ENCODE measurements at regions not wholly inside any gene's neighbourhood (a gene's known extent, or its start where the extent isn't known, plus 50 kb on each side); places are given as distances from the start of the nearest gene placed in this dataset.

DNA sequence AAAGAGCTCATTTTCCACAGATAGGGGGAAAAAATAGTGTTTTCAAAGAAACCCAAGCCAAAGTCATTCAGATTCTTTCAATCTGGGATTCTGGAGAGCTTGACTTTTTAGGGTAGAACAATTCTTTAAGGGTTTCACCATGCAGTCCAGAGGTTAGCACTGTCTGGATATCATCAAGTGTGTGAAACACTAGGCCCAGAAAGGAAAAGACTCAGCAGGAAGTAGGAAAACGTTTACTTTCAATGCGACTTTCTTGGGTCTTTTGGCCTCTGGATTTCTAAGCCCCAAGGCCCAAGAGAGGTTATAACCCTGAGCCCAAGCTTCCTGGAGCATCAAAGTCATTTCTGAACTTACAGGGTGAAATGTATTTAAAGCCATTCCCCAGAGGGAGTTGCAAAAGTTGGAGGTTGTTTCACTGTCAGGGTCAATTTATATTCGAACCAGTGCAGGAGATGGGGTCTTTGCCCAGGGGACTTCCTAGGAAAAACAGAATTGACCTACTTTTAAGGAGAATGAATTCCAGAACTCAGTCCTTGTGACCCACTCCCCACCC is 158.0 kb downstream of the C7orf25 start:
- DNase-seq, result no peak

DNA sequence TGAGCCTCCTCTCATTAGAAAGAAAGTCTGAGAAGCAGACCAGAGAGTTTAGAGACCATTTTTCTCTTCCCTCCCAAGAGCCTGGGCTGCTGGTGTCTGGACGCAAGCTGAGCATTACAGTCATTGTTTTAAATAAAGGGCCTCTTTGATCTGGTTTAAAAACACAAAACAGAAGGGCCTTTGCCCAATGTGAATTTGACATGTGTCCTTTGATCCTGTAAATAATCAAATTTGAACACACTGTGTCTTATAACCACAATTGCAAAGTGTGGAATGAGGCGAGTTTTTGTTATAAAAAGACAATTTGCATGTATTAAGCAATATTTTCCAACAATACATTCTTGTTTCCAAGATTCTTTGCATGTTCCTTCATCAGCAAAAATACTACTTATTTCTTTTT is 158.5 kb downstream of the C7orf25 start:
- DNase-seq, result no peak

DNA sequence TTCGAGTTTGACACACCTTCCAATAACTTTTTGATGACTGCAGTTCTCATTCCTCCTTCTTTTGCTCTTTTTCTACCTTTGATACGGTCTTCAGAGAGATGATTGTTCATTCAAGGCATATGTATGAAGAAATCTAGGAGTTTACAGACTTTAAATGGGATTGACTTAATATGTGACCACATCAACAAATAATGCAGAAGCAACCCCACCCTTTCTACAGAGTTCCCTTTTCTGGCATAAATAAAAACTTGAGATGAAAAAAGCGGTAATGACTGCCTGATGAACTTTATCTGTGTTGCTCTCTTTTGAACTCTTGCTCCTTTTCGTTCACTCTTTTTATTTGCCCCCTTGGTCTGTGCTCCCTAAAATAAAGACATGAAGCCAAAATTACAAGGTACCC is 161.7 kb downstream of the C7orf25 start:
- DNase-seq, result no peak

DNA sequence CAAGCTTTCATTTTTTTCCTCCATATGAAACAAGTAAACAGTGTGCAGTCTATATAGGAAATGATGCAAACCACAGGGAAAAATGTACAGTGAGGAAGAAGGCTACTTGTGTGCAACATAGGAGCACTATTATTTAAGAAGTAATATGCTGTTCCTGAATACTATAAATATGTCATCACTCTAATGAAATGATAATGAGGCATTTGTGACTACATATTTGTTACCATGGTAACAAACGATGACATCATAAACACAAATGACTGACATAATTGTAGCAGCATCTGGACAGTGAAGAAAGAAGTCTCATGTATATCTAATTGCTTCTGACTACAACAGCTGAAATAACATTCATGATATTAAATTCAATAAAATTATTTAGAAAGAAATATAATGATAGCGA is 164.8 kb downstream of the C7orf25 start:
- DNase-seq, result no peak

DNA sequence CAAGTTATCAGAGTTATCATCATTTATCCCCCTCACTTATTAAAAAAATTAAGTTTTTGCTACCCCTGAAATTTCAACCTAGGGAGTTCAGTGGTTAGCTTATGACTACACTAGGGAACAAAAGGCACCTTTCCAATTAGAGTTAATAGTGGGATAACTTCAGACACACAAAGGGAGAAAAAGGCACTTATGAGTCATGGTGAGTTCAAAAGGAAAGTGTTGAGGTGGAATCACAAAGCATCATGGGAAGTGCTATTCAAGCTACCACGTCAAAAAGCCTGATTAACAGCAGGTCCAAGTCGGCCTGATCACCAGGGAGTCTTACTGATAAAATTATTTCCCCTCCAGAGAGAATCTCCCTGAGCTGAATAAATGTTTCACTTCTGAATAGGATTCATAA is 165.7 kb downstream of the C7orf25 start:
- DNase-seq, result no peak

DNA sequence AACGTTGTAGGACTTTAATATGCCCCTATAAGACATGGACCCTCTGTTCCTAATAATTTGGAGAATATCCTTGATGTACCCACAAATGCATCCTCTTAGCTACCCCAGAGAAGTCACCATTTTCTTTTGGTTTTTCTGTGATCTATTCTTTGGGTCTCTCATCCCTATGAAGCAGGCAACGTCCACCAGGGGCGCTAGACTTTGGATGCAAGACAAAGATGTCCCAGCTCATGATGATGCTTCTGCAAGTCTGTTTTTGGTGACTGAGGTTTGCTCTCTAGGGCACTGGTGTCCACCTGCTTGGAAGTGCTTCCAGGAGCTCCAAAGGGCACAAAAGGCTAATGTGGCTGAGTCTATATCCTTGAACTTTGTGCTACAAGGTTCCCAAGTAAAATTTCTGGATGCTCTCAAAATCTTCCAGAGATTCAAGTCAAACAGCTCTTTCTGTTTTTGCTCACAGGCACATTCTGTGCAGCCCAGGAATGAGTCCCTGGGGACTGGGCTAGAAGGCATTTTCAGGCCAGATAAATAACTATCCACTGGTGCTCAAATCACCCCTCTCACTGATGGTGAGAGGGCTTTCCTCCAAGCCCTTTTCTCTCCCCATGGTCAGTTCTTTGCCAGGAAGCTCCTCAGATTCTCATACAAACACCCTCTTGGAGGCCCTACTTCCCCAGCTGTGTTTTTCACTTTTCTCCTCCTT is 166.4 kb downstream of the C7orf25 start:
- no peak for DNase-seq

DNA sequence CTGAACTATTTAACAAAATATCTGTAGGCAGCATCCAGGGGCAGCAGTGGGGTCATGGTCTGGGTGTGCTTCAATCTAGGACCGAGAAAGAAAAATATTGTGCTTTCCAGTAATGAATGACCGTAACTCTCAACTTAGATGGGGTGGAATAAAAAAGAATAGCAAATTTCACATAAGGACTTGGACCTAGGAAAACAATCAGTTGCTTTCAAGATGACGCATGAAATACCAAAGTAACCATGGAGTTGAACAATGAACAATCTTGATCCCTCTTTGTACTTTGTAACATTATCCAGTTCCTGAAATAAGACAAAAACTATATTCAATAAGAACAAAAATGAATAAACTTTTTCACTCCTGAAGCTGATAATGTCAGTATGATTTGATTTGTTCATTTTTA is 167.1 kb downstream of the C7orf25 start:
- no peak for DNase-seq

DNA sequence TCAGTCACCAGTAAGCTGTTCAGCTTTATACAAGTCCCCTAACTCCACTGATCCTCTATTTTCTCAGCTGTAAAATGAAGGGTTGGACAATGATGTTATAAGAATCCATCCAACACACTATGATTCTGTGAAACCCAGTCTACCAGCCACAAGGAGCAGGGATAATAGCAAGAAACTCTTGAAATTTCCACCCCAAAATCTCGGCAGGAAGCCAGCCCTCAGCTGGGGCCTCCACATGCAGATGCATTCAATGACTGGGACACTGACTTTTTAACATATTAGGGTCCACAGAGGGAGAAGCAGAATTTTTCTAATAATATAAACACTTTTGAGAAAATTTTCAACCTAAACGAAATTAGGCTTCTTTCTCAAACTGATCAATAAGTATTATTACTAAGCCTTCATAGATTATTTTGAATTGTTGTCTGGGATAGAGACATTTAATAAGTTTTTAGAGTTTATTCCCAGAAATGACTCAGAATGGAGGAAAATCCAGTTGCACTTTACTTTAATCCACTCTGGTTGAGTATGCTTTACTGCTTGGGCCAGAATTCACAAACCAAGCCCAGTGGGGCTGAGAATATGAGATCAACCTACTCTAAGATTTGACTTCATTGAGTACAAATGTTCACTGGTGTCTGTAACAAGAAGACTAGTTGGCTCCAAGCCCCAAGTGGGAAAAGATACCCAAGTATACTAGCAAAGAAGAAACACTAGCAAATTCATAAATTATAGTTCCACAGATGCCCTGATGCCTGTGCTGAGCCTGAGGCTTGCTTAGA is 168.6 kb downstream of the C7orf25 start:
- no peak for DNase-seq

DNA sequence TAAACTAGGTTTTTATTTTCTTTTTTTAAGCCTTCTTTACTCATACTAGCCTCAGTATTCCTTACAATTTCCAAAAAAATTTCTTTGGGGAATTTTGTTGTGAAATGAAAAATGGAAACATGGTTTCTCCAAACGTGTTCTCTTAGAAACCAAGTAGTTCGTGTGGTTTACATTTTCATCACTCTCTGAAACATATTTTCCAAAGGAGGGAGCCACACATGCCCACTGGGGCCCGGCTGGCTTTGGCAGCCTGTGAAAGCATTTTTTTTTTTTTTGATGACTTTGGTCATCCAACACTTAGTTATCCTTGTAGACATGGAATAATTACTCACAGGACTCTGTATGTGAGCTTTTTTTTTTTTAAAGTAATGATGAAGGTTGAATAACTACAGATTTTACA is 169.6 kb downstream of the C7orf25 start:
- no peak for DNase-seq

DNA sequence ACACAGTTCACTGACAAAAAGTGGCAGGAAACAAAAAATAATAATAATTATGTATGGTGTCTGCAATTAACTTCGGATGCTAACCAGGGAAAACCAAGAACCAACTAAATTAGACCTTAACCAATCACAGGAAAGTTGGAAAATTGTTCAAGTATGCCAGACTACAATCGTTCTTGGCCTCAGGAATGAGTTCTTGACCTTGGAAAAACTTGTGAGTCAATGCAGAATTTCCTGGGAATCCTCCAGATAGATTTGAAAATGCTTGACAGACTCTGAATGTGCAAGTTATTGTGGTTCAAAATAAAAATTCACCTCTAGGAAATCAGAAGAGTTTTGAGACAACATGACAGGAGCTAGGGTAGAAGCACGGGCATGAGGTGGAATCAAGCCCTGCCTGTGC is 171.5 kb downstream of the C7orf25 start:
- DNase-seq, result no peak

DNA sequence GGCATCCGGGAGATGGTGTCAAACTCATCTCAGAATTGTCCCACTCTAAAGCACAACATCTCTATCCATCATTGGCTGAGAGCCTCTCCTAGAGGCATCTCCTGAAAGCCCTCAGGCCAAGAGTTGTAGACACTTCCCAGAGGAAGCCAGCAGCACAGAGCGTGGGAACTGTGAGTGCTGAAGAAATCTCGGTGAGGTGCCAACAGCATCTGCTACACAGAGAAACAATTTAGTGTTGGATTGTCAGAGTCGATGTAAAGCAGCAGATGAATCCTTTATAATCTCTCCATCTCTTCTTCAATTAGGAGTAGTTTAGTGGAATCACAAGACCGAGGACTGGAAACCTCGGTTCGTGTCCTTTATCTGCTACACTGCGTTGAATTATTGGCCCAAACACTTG is 172.2 kb downstream of the C7orf25 start:
- no peak for DNase-seq

DNA sequence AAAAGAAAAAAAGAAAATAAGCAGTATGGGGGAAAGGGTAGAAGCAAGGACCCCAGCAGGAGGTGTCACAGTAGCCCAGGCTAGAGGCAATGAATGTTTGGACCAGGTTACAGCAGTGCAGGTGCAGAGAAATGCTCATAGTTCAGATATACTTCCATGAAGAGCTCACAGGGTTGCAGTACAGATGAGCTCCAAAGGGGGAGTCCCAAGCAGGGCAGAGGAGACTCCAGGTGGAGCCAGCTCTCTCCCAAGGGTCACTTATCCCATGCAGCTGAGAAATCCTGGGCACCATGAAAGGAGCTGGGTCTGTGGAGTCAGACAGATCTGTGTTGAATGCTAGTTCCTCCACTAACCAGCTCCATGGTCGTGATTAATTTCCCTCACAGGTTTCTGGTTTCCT is 174.9 kb downstream of the C7orf25 start:
- no peak for DNase-seq

DNA sequence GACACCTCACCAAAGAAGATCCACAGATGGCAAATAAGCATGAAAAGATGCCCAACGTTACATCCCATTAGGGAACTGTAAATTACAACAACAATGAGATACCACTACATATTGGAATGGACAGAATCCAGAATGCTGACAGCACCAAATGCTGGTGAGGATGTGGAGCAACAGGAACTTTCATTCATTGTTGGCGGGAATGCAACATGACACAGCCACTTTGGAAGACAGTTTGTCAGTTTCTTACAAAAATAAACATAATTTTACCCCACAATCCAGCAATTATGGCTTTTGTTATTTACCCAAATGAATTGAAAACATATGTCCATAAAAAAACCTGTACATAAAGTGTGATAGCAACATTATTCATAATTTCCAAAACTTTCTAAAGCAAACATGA is 176.8 kb downstream of the C7orf25 start:
- DNase-seq, result no peak

DNA sequence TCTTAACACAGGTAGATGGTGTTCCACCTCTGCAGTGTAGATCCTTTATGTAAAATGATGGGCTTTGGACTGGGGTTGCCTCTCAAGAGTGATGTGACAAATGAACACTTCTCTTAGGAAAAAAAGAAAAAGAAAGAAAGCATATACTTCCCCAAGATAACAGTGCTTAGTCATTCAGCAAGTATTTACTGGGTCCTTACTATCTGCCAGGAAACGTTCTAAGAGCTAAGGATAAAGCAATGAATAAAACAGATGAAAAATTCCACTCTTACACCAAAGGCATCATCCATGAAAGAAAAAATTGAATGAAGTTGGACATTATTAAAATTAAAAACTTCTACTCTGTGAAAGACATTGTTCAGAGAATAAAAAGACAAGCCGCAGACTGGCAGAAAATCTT is 177.3 kb downstream of the C7orf25 start:
- DNase-seq, result no peak

DNA sequence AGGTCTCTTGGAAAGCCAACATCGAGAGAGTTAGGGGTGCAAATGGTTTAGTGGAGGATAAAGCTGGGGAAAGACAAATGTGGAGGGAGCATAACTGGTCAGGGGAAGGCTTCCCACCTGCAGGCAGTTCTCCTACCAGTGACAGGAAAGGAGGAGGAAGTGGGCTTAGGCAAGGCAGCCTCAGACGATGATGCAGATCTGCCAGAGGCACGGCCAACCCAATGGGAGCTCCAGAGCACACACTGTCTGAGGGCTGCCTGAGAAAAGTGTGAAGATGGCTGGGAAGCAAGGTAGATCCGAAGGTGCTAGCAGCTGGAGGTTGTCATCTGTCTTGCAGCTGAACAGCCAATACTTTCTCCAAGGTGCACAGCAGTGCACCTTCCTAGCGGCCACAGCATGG is 178.8 kb downstream of the C7orf25 start:
- DNase-seq, result no peak

DNA sequence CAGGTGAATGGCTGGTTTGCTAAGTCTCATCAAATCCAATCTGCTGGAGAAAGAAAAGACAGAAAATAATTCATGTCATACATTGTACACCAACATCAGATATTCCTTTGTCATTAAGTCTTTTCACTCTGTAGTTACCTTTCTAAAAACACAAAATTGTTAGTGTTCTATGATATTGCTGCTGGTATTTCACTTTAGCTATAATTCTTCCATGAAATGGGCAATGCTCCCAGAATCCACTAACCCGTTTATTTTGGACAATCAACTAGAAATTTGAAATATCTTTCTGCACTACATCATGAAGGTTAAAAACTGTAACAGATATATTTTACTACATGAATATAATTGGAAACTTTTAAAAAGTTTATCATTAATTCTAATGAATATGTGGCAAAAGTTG is 181.3 kb downstream of the C7orf25 start:
- no peak for DNase-seq

DNA sequence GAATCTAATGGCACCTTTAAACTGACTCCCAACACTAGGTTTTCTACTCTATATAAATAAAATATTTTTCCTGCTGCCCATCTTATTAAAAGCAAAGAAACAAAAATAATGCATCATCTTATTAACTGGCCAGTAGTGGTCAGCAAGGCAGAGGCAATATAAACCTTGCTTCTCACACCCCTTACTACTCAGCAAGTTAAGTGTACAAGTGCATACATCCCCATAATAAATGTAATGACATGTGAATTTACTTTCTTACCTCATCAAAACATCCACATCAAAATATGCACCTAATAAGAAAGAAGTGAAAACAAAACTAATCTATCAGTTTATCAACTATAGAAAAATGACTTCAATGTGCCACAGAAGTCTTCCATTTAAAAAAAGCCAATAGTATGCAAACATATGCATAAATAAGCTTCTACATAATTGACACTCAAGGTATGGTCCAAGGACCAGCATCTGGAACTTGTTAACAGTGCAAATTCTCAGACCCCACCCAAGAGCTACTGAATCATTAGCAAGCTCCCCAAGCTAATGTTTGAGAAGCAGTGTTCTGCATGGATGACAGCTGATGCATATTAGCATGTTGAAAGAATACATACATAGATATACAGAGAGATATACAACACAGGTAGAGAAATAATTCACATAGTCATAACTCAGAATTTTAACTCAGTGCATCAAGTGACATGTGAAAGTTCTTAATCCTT is 182.7 kb downstream of the C7orf25 start:
- DNase-seq, result no peak

DNA sequence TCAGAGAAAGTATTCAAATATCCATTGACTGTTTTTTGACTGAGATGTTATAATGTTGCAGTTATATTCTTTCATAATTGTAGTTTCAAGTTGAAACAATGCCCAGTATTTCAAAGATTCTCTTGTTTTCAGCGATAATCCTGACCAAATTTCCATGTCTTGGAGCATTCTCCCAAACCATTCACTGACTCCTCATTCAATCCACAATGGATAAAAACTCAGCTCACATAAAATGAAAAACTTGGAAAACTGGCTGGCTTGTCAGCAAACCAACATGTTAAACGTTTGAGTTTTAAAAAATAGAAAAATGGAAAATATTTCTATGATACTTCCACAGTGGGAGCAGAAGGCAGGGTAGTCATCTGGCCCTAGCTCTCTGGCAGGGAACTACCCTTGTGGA is 184.4 kb downstream of the C7orf25 start:
- DNase-seq, result no peak

DNA sequence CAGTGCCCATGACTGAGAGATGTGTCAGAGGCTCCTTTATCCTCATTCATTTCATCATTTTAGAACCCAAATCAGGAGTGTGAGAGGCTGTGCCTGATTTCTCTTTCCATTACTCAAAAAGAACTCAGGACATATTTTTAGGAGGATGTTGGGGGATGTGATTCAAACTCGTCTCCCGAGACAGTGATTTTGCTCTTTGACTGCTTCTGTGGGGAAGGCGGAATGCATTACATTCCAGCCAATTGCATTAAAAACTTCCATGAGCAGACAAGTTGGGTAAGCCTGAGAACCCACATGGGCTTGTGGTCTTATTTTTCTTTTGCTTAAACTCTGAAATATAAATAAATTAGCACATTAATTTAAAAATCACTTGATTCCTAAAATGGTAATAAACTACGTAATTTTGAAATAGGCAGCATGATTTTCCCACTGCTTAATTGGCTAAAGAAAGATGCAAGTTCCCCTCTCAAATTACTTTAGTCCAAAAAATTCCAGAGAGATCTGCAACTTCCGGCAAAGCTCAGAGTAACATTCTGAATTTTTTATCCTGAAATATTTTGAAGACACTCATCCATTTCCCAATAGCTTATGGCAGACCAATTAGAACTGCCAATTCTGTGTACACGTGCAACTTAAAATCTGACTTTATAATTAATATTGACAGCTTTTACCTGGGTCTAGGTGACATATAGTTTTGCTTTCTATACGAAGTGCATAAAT is 185.6 kb downstream of the C7orf25 start:
- DNase-seq, result no peak

DNA sequence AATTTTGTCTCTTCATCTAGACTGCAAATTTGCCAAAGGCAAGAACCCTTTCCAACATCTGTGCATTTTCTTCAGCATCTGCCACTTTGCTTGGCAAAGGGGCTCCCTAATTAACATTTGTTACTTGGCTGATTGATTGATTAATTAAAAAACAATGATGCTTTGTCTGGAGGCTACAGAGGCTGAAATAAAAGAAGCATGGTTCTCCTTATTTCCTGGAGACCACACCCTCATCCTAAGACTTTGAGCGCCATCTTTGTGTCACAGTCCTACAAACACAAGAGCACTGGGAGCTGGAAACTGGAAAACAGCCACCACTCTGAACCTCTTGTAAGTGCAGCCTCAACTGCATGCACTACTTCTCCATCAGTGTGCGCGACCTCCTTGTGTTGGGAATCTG is 189.2 kb downstream of the C7orf25 start:
- no peak for DNase-seq

DNA sequence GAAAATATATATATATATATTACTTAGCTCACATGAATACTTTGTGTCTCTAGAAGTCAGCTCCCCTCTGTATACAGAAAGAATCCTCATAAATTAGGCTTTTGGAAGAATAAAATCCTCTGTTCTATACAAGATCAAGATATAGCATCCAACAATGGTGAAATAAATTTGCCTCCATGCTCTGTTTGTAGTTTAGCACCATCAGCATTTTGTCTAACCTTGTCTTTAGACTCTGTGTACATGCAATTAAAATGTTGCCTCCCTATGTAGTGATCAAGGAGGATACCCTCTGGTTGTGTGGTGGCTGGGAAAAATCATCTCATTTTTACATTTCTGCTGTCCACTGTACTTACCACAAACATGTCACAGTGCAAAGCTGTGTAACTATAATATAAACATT is 189.7 kb downstream of the C7orf25 start:
- no peak for DNase-seq

DNA sequence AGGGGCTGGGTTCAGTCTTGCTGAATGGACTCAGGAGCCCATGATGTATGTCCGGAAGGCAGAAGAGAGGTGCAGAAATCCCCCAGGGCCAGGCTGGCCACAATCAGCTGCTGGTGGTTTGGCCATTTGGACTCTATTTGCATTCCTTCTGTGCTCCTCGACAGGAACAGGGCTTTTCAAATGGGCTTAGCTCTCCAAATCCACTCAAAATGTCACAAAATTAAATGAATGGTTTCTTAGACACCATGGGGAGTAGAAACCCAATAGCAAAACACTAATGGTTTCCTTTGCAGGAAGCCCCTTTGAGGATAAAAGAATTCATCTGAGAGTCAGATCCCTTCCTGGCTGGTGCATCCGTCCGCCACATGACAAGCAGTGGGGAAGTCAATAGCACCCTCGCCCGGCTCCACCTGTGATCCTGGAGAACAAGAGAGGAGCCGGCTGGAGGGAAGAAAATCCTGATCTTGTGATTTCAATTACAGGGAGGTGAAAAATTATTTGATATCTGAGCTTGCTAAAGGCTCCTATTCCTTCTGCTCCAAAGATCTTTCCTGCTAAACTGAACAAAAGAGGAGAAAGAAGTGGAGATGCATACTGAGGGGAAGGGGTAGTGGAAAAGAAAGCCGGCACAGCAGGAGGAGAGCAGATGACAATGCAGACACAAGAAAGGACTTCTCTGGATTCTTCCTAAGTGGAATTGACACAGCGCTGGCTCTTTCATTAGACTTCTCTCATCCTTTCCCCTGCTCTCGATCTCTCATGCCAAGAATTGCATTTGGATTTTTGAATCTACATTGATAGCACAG is 190.7 kb downstream of the C7orf25 start:
- DNase-seq, result no peak

Measured in NCI-H1105 treated with DMSO at 0.1 percent for 48 hours (cell line).